Fibroblast of skin of right quadriceps (primary cell): ENCODE measurements at regions not wholly inside any gene's neighbourhood (a gene's known extent, or its start where the extent isn't known, plus 50 kb on each side); places are given as distances from the start of the nearest gene placed in this dataset.

ENCODE experiments used
- DNase-seq: peaks from one replicate; pipeline ENCODE4 v3.0.0-alpha.2; 2013

DNA sequence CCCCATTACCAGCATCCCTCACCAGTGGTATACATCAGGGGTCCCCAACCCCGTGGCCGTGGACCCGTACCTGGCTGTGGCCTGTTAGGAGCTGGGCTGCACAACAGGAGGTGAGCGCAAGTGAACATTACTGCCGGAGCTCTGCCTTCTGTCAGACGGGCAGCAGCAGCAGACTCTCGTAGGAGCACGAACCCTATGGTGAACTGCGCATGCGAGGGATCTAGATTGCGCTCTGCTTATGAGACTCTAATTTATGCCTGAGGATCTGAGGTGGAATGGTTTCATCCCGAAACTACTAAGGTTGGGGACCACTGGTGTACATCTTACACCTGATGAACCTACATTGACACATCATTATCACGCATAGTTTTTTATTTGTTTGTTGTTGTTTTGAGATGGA, 52.8 kb upstream of the DHX15 start:
- DNase-seq, result no peak

DNA sequence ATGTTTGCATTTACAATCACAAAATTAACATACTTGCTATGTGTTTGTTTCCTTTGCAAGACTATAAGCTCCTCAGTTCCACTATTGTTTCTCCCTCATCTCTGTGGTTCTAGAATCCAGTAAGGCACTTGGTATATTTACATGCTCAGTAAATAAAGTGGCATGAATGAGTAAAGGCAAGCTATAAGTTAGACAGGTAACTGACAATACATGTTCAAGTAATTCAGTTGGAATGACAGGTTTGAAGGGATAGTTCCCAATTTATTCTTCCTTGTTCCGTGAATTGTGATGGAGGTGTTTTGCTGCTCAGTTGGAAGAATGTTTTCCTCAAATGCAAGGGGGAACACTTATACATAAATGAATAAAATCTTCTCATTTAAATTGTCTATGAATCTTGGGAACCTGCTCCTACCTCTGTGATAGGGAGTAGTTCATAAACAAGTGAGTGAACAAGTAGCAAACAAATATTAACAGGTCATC, 54.1 kb upstream of the DHX15 start:
- DNase-seq, result no peak

DNA sequence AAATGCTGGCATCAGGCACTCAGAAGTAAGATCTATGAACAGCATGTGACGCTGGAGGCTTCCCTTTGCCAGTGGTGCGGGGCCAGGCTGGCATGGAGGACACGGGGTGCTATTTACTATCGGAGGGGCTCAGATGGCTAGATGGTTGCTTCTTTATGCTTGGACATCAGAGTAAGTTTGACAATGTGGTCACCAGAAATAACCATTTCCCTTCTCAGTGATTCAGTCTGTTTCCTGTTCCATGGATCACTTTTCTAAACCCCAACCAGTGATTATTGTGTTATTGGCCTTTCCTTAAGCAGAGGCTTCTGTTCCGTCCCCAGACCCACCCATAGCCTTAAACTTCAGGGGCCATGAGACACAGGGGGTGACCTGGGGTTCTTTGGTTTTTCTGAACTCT, 55.4 kb upstream of the DHX15 start:
- no peak for DNase-seq

DNA sequence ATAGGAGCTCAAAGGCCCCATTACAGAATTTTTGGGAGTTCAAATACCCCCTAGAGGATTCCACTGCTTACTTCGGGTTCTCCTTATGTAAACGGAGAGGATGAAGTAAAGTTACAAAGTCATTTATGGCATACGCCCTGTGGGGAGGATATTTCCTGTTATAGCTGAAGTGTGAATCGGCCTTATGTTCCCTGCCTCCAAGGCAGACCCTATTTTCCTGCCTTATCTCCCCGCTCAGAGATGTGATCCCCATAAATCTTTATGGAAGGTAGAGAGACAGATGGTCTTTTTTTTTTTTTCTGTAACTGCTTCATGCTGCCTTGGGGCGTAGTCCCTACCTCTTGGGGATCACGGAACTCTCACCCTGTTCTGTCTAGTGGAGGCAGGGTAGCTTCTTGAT, 56.0 kb upstream of the DHX15 start:
- no peak for DNase-seq

DNA sequence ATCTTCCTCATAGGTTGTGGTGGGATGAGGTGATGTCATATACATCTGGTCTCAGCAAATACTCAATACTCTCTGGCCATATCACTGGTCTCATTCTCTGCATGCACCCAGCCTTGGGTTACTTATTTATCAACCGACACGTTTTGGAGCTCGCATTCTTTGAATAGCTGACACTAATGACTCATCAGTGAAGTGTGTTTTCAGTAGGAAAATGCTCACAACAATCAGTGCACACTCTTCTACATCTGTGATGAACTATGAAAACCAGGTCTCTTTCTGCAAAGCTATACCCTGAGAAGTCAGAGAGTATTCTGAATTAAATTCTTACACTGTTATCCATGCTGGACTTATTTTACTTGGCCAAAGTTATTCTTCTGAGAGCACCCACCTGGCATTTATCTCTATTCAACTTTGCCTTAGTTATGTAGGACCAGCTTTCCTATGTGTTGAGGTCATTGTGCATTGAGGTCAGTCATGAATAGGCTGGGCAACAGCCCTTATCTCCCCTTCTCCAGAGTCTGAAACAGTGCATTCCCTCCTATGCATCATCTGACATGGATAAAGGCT, 58.7 kb upstream of the DHX15 start:
- peak; percentile 73 for DNase-seq

DNA sequence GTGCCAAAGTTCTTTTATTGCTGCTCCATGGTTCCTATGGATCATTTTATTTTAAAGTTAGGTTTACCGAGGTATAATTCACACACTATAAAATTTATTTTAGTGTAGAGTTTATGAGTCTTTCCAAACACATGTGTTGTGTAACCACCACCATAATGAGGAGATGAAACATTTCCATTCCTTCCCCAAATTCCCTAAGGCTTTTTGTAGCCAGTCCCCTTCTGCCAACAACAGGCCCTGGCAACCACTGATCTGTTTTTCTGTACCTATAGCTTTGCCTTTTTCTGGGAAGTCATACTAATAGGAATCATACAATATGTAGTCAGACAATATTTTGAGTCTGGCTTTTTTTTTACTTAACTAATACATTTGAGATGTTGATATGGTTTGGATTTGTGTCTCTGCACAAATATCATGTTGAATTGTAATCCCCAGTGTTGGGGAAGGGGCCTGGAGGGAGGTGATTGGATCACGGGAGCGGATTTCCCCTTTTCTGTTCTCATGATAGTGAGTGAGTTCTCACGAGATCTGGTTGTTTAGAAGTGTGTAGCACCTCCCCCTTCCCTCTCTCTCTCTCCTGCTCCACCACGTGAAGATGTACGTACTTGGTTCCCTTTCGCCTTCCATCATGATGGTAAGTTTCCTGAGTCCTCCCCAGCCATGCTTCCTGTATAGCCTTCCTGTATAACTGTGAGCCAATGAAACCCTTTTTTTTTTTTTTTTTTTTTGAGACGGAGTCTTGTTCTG, 59.6 kb upstream of the DHX15 start:
- DNase-seq, result peak; percentile 31

DNA sequence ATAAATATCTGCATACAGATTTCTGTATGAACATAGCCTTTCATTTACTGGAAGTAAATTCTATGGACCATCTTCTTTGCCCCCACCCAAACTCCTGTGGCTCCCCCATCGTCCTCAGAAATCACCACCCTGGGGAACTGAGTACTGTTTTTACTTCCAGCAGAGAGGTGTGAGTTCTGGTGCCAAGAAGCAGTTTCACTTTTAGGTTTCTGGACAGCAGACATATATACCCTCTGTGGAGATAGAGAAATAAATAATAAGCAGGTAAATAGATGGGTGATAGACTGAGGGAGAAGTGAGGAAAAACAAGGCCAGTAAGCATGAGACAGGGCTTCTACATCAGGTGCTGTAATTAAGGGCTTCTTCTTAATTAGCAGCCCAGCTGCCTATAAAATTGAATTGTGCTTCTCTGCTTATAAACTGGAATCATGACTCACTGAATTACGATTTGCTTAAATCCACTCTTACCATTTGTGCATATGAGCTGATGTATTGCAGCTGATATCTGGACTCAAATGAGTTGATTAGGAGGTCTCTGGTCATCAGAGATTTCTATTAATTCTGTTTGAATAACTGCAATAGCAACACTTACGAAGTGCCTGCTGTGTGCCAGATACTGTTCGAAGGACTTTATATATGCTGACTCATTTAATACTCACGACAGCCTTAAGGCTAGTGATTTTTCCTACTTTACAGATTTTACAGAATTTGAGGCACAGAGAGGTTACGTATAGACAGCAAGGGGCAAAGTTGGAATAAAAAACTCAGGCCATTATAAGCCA, 60.8 kb upstream of the DHX15 start:
- DNase-seq, result no peak

- DNase-seq, result no peak
Observed at GRCh38 chr4:24645765-24646550, 61.6 kb upstream of the DHX15 start.

DNA sequence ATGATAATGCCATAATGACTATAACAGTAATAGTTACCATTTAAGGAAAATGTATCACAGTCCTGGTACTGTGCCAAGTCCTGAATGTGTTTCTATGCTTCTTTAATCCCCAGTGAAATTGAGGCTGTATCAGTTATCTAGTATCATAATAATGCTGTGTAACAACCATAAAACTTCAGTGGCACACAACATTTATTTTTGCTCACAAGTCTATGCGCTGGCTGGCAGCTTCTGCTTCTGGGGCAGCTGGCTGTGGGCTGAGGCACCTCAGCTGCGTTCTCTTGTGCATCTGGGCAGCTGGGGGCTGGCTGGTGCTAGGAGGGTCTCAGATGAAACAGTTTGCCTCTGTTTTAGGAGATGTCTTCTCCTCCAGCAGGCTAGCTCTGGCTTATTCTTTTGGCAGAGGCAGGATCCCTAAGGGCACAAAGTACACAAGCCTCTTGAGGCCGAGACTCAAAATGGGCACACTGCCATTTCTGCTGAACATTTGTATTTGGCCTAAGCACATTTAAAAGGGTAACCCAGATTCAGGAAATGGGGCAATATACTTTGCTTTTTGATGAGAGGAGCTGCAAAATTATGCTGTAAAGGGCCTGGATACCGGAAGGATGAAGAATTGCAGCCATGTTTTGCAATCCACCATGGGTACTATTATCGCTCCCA, 62.6 kb upstream of the DHX15 start:
- no peak for DNase-seq

GRCh38 chr4:24650849-24651640, 66.7 kb upstream of the DHX15 start:
- no peak for DNase-seq

DNA sequence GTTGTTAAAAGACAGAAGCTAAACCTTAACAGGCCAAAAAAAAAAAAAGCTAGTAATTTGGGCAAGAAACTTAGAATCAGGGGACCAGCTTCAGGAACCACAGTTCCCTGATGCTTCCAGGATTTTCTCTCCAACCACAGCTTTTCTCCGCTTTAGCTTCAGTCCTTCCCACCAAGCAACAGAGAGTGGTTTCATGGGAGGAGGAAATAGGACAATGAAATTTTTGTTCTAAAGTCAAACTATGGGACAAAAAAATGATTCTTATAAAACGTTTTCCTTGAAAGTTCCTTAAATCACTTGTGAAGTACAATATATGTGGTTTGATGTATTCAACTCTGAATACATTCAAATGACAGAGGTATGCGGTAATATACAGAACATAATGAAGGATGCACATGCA, 71.0 kb upstream of the DHX15 start:
- no peak for DNase-seq

- DNase-seq, result no peak
Observed at GRCh38 chr4:24655971-24656370, 71.6 kb upstream of the DHX15 start.

DNA sequence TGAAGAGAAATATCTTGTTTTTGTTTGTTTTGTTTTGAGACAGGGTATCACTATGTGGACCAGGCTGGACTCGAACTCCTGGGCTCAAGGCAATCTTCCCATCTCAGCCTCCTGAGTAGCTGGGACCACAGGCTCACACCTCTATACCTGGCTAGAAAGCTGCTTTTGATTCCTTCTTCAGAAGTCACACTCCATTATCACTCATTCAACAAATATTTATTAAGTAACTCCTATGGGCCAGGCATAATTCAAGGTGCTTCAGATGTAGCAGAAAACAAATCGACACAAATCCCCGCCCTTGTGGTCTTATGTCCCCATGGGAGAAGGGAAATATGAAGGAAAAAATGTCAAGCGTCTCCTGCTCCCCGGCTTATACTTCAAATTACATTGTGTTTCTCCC, 72.6 kb upstream of the DHX15 start:
- DNase-seq, result no peak

GRCh38 chr4:24657768-24658617, 73.6 kb upstream of the DHX15 start:
- peak; percentile 44 for DNase-seq

DNA sequence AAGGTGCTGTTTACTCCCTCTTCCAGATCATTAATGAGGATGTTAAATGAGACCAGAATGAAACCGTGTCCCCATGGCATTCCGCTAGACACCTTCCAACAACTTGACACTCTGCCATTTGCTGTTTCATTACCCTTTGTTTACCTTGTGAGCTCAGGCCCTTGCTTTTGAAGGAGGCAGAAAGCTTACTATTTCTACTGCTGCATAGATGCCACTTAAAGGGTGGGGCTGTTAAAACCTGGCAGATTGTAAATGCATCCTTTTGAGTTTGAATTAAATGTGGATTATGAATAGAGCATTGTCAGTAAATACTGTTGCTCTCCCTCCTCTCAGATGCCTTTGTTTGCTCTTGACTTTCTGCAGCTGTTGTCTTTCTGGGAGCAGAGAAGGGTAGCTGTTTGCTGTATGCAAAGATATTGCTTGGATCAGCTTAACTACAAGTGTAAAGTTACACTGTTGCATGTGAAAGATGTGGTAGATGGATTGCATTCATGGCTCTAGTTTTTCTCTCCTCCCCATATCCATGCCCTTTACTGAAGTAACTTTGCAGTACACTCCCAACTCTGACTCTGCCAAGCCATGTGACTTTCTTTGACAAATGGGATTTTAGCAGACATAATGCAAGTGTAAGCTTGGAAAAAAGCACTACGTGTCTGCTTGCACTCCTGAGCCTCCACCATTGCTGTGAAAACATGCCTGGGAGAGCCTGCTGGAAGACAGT, 75.0 kb upstream of the DHX15 start:
- no peak for DNase-seq

DNA sequence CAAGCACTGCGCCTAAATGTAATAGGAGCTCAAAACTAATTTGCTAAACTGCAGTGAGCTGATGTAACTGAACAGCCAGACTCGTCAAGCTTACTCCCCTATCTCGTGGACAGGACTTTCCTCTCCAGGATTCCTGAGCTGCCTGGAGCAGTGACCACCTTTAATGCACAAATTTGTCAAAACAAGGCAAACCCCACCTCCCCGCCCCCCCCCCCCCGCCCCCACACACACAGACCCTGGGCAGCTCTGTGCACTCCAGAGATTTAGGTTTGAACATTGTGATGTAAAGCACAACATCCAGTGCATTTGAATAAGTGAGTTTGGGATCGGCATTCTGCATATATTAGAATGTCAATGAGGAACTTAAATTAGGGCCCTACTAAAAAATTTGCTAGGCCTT, 77.7 kb upstream of the DHX15 start:
- no peak for DNase-seq

DNA sequence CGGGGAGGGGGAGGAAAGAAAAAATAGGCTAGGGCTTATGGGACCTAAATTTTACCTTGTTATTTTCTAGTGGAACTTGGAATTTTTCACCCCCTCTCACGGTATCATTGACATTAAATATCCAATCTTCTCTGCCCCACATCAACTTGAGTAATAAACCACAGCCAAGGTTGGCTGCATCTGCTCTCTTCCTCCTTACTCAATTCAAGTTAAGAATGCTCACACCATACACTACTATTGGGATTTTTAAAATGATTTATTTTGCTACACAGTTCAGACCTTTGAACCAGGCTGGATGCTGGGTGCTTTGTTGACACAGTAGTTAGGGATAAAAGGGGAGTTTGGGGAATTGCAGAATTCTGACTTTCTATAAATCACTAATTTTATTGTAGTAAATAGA, 78.2 kb upstream of the DHX15 start:
- DNase-seq, result no peak

DNA sequence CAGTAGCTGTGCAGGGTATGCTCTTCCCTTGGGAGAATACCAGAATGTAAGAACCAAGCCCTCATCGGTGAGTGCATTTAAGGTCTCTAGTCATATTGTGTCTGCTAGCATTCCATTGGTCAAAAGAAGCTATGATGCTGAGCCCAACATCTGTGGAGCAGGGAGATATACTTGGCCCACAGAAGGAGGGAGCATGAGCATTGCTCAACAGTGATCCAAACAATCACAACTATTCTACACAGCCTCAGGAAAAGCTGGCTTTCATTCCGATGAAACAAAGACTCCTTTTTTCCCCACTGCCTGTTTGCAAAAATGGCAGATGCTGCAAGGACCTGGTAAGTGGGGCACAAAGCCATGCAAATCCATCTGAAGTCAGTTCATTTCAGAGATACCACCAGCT, 80.6 kb upstream of the DHX15 start:
- peak; percentile 32 for DNase-seq

DNA sequence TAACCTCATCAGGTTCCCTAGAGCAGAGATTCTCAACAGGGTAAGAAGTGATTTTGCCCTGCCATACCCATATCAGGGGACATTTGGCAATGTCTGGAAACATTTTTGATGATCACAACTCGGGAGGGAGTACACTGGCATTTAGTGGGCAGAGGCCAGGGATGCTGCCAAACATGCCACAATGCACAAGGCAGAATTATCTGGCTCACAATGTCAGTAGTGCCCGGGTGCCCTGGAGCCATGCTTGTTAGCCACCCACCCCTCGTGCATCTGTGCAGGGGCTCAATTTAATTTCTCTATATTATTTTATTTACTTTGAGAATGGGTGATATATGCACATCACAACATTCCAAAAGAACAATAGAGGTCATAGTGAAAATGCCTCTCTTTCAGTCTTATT, 82.0 kb upstream of the DHX15 start:
- DNase-seq, result no peak

- no peak for DNase-seq
Observed at GRCh38 chr4:24666816-24667477, 82.6 kb upstream of the DHX15 start.
